Endothelial cell of umbilical vein (primary cell): ENCODE measurements at regions not wholly inside any gene's neighbourhood (a gene's known extent, or its start where the extent isn't known, plus 50 kb on each side); places are given as distances from the start of the nearest gene placed in this dataset.

Source experiments
- EZH2 ChIP-seq: IDR thresholded peaks from 2 replicates; pipeline ENCODE4 v1.6.1; 2012; ENCODE audit warnings: borderline replicate concordance, low read depth, mild to moderate bottlenecking, moderate library complexity, low read length, inconsistent platforms; ENCODE audit not compliant: severe bottlenecking
- MYC ChIP-seq: IDR thresholded peaks from one replicate; pipeline ENCODE4 v1.6.1; 2011; ENCODE audit warnings: mild to moderate bottlenecking, low read depth, low read length
- POLR2A ChIP-seq: IDR thresholded peaks from 2 replicates; pipeline ENCODE4 v1.6.1; 2012; ENCODE audit warnings: low read depth, mild to moderate bottlenecking, control low read depth, low read length
- POLR2AphosphoS5 ChIP-seq: IDR thresholded peaks from 2 replicates; pipeline ENCODE4 v1.6.1; 2012; ENCODE audit warnings: low read depth, mild to moderate bottlenecking, control low read depth, low read length, moderate library complexity; ENCODE audit not compliant: insufficient read depth
- TF ChIP-seq, protein P1 (sequence below), 2 donors: IDR thresholded peaks; 1 replicate in 1 of 2; 2 replicates in 1 of 2; pipeline ENCODE4 v1.5.1; 2011; ENCODE audit warnings: low read length in 2 of 2, mild to moderate bottlenecking in 2 of 2, moderate library complexity in 2 of 2, control low read depth in 1 of 2, inconsistent platforms in 1 of 2, low read depth in 1 of 2; ENCODE audit not compliant: insufficient read depth in 1 of 2; ENCODE audit errors: extremely low read depth in 1 of 2
- TF ChIP-seq, protein P2 (sequence below): IDR thresholded peaks from 2 replicates; pipeline ENCODE4 v1.6.1; 2011; ENCODE audit not compliant: insufficient read depth, insufficient read length

DNA sequence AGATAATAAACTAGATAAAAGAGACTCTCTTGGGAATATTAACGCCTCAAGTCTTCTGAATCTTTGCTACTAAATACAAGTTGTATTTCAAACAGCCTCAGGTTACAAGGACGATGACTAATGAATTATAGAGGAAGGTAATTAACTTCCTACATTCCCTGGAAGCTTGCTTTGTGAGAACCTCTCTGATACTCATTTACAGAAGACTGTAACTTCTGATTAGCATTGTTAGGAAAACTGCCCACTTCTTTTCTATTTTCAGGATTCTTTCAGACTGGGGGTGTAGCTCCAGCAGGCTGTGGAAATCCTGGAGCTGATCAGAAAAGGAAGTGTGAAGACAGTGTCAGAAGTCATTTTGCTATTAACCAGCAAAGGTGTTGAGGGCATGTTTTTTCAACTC, 316.7 kb upstream of the NPSR1 start:
- TF ChIP-seq, protein P1, sequence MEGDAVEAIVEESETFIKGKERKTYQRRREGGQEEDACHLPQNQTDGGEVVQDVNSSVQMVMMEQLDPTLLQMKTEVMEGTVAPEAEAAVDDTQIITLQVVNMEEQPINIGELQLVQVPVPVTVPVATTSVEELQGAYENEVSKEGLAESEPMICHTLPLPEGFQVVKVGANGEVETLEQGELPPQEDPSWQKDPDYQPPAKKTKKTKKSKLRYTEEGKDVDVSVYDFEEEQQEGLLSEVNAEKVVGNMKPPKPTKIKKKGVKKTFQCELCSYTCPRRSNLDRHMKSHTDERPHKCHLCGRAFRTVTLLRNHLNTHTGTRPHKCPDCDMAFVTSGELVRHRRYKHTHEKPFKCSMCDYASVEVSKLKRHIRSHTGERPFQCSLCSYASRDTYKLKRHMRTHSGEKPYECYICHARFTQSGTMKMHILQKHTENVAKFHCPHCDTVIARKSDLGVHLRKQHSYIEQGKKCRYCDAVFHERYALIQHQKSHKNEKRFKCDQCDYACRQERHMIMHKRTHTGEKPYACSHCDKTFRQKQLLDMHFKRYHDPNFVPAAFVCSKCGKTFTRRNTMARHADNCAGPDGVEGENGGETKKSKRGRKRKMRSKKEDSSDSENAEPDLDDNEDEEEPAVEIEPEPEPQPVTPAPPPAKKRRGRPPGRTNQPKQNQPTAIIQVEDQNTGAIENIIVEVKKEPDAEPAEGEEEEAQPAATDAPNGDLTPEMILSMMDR (IDR thresholded peaks at IDR 0.05; ENCODE audit: extremely low read depth in 1 of 2, insufficient read depth in 1 of 2, low read depth in 1 of 2, low read length in 2 of 2): no peak
- TF ChIP-seq POLR2AphosphoS5 (no peak), EZH2 (no peak), POLR2A (no peak), MYC (no peak)
- TF ChIP-seq, protein P2, sequence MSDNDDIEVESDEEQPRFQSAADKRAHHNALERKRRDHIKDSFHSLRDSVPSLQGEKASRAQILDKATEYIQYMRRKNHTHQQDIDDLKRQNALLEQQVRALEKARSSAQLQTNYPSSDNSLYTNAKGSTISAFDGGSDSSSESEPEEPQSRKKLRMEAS: no peak
